ENCODE measurements at regions not wholly inside any gene's neighbourhood (a gene's known extent, or its start where the extent isn't known, plus 50 kb on each side); places are given as distances from the start of the nearest gene placed in this dataset.

DNA sequence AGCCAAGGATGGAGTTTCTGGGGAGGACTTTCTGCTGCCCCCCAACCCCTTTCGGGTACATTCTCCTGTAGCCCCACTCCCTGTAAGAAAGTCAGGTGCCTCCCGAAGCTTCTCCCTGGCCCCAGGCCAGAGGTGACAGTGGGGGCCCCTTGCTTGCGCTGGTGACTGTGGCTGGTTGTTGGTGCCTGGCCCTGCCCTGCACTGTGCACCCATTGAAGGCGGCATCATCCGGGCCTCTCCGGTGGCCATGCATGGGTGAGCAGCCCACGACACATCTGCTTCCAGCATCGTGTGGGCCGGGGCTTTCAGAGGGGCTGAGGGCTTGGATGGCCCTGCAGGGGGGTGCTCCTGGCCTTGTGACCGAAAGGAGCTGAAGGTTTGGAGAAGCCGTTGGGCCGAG lies 297.0 kb downstream of the SEC14L1 start:
- no peak overlapping the region for H3K27ac ChIP-seq
- no peak for TF ChIP-seq ZFX (IDR thresholded peaks at IDR 0.05)
- TF ChIP-seq, protein P1, sequence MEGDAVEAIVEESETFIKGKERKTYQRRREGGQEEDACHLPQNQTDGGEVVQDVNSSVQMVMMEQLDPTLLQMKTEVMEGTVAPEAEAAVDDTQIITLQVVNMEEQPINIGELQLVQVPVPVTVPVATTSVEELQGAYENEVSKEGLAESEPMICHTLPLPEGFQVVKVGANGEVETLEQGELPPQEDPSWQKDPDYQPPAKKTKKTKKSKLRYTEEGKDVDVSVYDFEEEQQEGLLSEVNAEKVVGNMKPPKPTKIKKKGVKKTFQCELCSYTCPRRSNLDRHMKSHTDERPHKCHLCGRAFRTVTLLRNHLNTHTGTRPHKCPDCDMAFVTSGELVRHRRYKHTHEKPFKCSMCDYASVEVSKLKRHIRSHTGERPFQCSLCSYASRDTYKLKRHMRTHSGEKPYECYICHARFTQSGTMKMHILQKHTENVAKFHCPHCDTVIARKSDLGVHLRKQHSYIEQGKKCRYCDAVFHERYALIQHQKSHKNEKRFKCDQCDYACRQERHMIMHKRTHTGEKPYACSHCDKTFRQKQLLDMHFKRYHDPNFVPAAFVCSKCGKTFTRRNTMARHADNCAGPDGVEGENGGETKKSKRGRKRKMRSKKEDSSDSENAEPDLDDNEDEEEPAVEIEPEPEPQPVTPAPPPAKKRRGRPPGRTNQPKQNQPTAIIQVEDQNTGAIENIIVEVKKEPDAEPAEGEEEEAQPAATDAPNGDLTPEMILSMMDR (conservative IDR thresholded peaks at IDR 0.05), result no peak

- no peak for TF ChIP-seq ZFX (IDR thresholded peaks at IDR 0.05)
- H3K27ac ChIP-seq, result no peak overlapping the region
Observed at GRCh38 chr17:77438241-77439188, 297.7 kb downstream of the SEC14L1 start.

- no peak for TF ChIP-seq ZFX (IDR thresholded peaks at IDR 0.05)
- TF ChIP-seq, protein P1 (conservative IDR thresholded peaks at IDR 0.05), result no peak
- H3K27ac ChIP-seq, result no peak overlapping the region
Observed at GRCh38 chr17:77439189-77440018, 298.6 kb downstream of the SEC14L1 start.

- no peak overlapping the region for H3K27ac ChIP-seq
- TF ChIP-seq, protein P1 (conservative IDR thresholded peaks at IDR 0.05), result no peak
- no peak for TF ChIP-seq ZFX (IDR thresholded peaks at IDR 0.05)
Observed at GRCh38 chr17:77440560-77440981, 299.8 kb downstream of the SEC14L1 start.

DNA sequence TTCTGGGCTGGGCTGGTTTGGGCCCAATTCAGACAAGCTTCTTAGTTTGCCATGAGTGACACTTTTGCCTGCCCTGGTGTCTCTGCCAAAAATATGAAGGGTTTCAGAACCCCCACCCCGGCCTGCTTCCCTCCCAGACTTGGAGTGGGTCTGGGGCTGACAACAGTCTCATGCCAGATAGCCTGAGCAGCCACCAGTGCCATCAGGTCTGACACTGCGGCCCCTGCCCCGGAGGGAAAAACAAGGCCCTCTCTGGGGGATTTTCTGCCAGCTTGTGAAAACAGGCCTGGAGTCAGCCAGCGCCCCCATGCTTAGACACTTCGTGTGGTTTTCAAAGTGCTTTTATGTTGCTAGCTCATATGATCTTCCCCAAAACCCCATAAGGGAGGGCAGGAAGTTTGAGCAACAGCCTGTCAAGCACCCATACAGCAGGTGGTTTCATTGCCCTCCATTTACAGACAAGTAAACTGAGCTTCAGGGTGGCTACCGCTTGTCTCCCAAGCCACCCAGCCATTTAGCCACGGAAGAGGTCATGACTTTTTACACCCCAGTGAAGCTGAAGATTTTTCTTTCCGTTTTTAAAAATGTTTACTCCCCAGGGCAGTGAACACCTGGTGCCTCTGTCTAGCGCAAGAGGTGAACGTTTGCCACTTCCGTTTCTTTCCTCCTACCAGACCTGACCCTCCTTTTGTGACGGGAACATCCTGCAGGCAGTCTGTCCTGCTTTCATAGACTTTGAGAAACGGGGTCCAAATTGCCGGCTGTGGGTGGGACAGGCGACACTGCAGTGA lies 300.6 kb downstream of the SEC14L1 start:
- TF ChIP-seq, protein P1 (conservative IDR thresholded peaks at IDR 0.05), result no peak
- TF ChIP-seq ZFX (IDR thresholded peaks at IDR 0.05), result no peak
- no peak overlapping the region for H3K27ac ChIP-seq

- H3K27ac ChIP-seq, result no peak overlapping the region
- TF ChIP-seq, protein P1 (conservative IDR thresholded peaks at IDR 0.05), result no peak
- no peak for TF ChIP-seq ZFX (IDR thresholded peaks at IDR 0.05)
Observed at GRCh38 chr17:77441940-77442339, 301.2 kb downstream of the SEC14L1 start.

- H3K27ac ChIP-seq, result no peak overlapping the region
- TF ChIP-seq, protein P1 (conservative IDR thresholded peaks at IDR 0.05), result no peak
- no peak for TF ChIP-seq ZFX (IDR thresholded peaks at IDR 0.05)
Observed at GRCh38 chr17:77442976-77443747, 302.4 kb downstream of the SEC14L1 start.

Data from C4-2B (cell line).